H1 (cell line): ENCODE measurements at regions not wholly inside any gene's neighbourhood (a gene's known extent, or its start where the extent isn't known, plus 50 kb on each side); places are given as distances from the start of the nearest gene placed in this dataset.

ENCODE experiments used
- CTCF ChIA-PET: fragments of 300-600 bp; sonication (Branson Sonifier 250); formaldehyde crosslinking; loops from one replicate; lab custom pipeline; 2021; ENCODE audit not compliant: partially characterized antibody; lab: Charles Lee
- POLR2A ChIA-PET: fragments of 300-600 bp; sonication (Branson Sonifier 250); formaldehyde crosslinking; loops from one replicate; lab custom pipeline; 2021; ENCODE audit warnings: inconsistent platforms; ENCODE audit not compliant: partially characterized antibody; lab: Charles Lee
- DNase-seq, 2 experiments: peaks; one replicate each; pipeline versions ENCODE4 v3.0.0 to v3.0.0-alpha.2; 2010 to 2022; ENCODE audit warnings: low spot score in 2 of 2, low read depth in 1 of 2, mixed read lengths in 1 of 2
- FAIRE-seq: peaks from 2 replicates; lab custom pipeline; 2011; peaks lifted over from hg19 to GRCh38; lab: Jason Lieb, UNC
- H2AFZ ChIP-seq: 2 replicates; pipeline ENCODE4 v1.8.1; 2012; ENCODE audit warnings: low read length, inconsistent platforms
- H2AK5ac ChIP-seq: 2 replicates; pipeline ENCODE4 v1.6.1; 2013; ENCODE audit warnings: low read depth, low read length
- H2BK120ac ChIP-seq: replicated peaks from 2 replicates; pipeline ENCODE3; 2013; ENCODE audit warnings: low read depth, low read length, inconsistent platforms
- H2BK12ac ChIP-seq: 2 replicates; pipeline ENCODE4 v1.6.1; 2013; ENCODE audit warnings: low read depth, low read length
- H2BK15ac ChIP-seq: 2 replicates; pipeline ENCODE4 v1.6.1; 2013; ENCODE audit warnings: low read length
- H2BK20ac ChIP-seq: 2 replicates; pipeline ENCODE4 v1.6.1; 2013; ENCODE audit warnings: low read length
- H2BK5ac ChIP-seq: 2 replicates; pipeline ENCODE4 v1.6.1; 2013; ENCODE audit warnings: low read depth, low read length
- H3K14ac ChIP-seq: 2 replicates; pipeline ENCODE4 v1.6.1; 2013; ENCODE audit warnings: inconsistent platforms; ENCODE audit not compliant: insufficient read length
- H3K18ac ChIP-seq: 2 replicates; pipeline ENCODE4 v1.6.1; 2013; ENCODE audit warnings: low read length; ENCODE audit errors: extremely low read depth
- H3K23ac ChIP-seq: 2 replicates; pipeline ENCODE4 v1.6.1; 2013; ENCODE audit warnings: inconsistent platforms; ENCODE audit not compliant: insufficient read length
- H3K23me2 ChIP-seq: 2 replicates; pipeline ENCODE4 v1.6.1; 2013; ENCODE audit warnings: low read depth, low read length
- H3K27ac ChIP-seq: 2 replicates; pipeline ENCODE4 v1.6.1; 2011; ENCODE audit warnings: low read depth, low read length, inconsistent platforms
- H3K27me3 ChIP-seq, 4 experiments: replicated peaks in 1 of 4; 1 replicate in 1 of 4; 2 replicates in 3 of 4; pipeline versions ENCODE4 v1.6.1 to v1.8.1; 2011 to 2013; ENCODE audit warnings: low read length in 3 of 4, mild to moderate bottlenecking in 3 of 4, inconsistent platforms in 2 of 4, mixed read lengths in 2 of 4, moderate library complexity in 1 of 4; ENCODE audit not compliant: control insufficient read depth in 3 of 4, insufficient read depth in 3 of 4; ENCODE audit errors: extremely low read depth in 1 of 4
- H3K36me3 ChIP-seq, 4 experiments: 2 replicates each; pipeline versions ENCODE4 v1.6.1 to v1.8.1; 2011 to 2013; ENCODE audit warnings: mild to moderate bottlenecking in 4 of 4, low read length in 3 of 4, moderate library complexity in 2 of 4, control low read depth in 1 of 4, inconsistent platforms in 1 of 4; ENCODE audit not compliant: insufficient read depth in 4 of 4, control insufficient read depth in 2 of 4
- H3K4ac ChIP-seq: replicated peaks from 2 replicates; pipeline ENCODE3; 2013; ENCODE audit warnings: low read length, low read depth, mixed read lengths, inconsistent platforms; ENCODE audit not compliant: insufficient read length
- H3K4me1 ChIP-seq, 4 experiments: replicated peaks in 1 of 4; 1 replicate in 1 of 4; 2 replicates in 3 of 4; pipeline versions ENCODE4 v1.6.1 to v1.8.1; 2011 to 2013; ENCODE audit warnings: low read length in 3 of 4, inconsistent platforms in 2 of 4, mixed read lengths in 1 of 4; ENCODE audit not compliant: insufficient read depth in 4 of 4, control insufficient read depth in 3 of 4
- H3K4me2 ChIP-seq, 2 experiments: 2 replicates each; pipeline versions ENCODE4 v1.6.1 to v1.8.1; 2011 to 2013; ENCODE audit warnings: low read depth in 2 of 2, low read length in 2 of 2, control low read depth in 1 of 2, inconsistent platforms in 1 of 2, mild to moderate bottlenecking in 1 of 2; ENCODE audit not compliant: insufficient read depth in 1 of 2
- H3K4me3 ChIP-seq, 4 experiments: fragments of 200-600, 300-600 bp in 1 of 4; sonication (generic), shearing (Covaris generic), sonication (Bioruptor Twin) in 1 of 4; 2 replicates each; pipeline versions ENCODE4 v1.5.1 to v1.8.1; 2011 to 2016; ENCODE audit warnings: low read length in 4 of 4, low read depth in 3 of 4, control low read depth in 2 of 4, inconsistent platforms in 2 of 4, mild to moderate bottlenecking in 2 of 4, mixed read lengths in 1 of 4, moderate library complexity in 1 of 4; ENCODE audit not compliant: insufficient read depth in 2 of 4; ENCODE audit errors: extremely low read depth in 1 of 4
- H3K56ac ChIP-seq: replicated peaks from 2 replicates; pipeline ENCODE3; 2013; ENCODE audit warnings: low read depth, mild to moderate bottlenecking, mixed read lengths, low read length, inconsistent platforms; ENCODE audit not compliant: insufficient read length
- H3K79me1 ChIP-seq: 2 replicates; pipeline ENCODE4 v1.6.1; 2013; ENCODE audit warnings: low read depth, low read length, control low read depth
- H3K79me2 ChIP-seq, 2 experiments: 2 replicates each; pipeline versions ENCODE4 v1.6.1 to v1.8.1; 2012 to 2013; ENCODE audit warnings: low read length in 2 of 2, mild to moderate bottlenecking in 2 of 2, inconsistent platforms in 1 of 2; ENCODE audit not compliant: insufficient read depth in 2 of 2, control insufficient read depth in 1 of 2
- H3K9ac ChIP-seq, 4 experiments: replicated peaks in 1 of 4; 1 replicate in 1 of 4; 2 replicates in 3 of 4; pipeline versions ENCODE4 v1.6.1 to v1.8.1; 2011 to 2013; ENCODE audit warnings: low read depth in 3 of 4, low read length in 3 of 4, control low read depth in 2 of 4, mild to moderate bottlenecking in 2 of 4, moderate library complexity in 2 of 4, inconsistent platforms in 1 of 4; ENCODE audit errors: extremely low read depth in 1 of 4
- H3K9me3 ChIP-seq, 2 experiments: 2 replicates each; pipeline versions ENCODE4 v1.6.1 to v1.8.1; 2012 to 2013; ENCODE audit warnings: mild to moderate bottlenecking in 2 of 2, moderate library complexity in 2 of 2, control low read depth in 1 of 2, inconsistent platforms in 1 of 2, low read depth in 1 of 2, low read length in 1 of 2, mixed read lengths in 1 of 2; ENCODE audit not compliant: insufficient read depth in 2 of 2
- H4K20me1 ChIP-seq, 2 experiments: replicated peaks in 1 of 2; 2 replicates each; pipeline versions ENCODE3 to v1.8.1; 2011 to 2013; ENCODE audit warnings: inconsistent platforms in 2 of 2, low read length in 2 of 2, mild to moderate bottlenecking in 1 of 2; ENCODE audit not compliant: insufficient read depth in 2 of 2, control insufficient read depth in 1 of 2
- H4K5ac ChIP-seq: 2 replicates; pipeline ENCODE4 v1.6.1; 2013; ENCODE audit warnings: low read length, low read depth, mixed read lengths, inconsistent platforms; ENCODE audit not compliant: insufficient read length
- H4K8ac ChIP-seq: 2 replicates; pipeline ENCODE4 v1.8.0; 2013; ENCODE audit warnings: mild to moderate bottlenecking, moderate library complexity, low read length, inconsistent platforms; ENCODE audit not compliant: insufficient read depth; ENCODE audit errors: extremely low read depth
- H4K91ac ChIP-seq: replicated peaks from 2 replicates; pipeline ENCODE3; 2013; ENCODE audit warnings: low read length, mixed read lengths, inconsistent platforms; ENCODE audit not compliant: insufficient read length
- ASH2L ChIP-seq: fragments of 200-600, 300-600 bp; sonication (generic); IDR thresholded peaks from one replicate; pipeline ENCODE4 v1.7.1; 2017; ENCODE audit warnings: low read length
- CBX5 ChIP-seq: fragments of 300-800, 300-1000 bp; sonication (generic); IDR thresholded peaks from 2 replicates; pipeline ENCODE4 v1.7.1; 2016; ENCODE audit warnings: antibody characterized with exemption, low read length, low read depth
- JUN ChIP-seq: IDR thresholded peaks from 2 replicates; pipeline ENCODE4 v1.6.1; 2011; ENCODE audit warnings: low read depth, mild to moderate bottlenecking, improper control_type of control experiment, low read length
- POLR2AphosphoS5 ChIP-seq: IDR thresholded peaks from 2 replicates; pipeline ENCODE4 v1.6.1; 2011; ENCODE audit warnings: low read depth, low read length
- RBBP5 ChIP-seq: IDR thresholded peaks from 2 replicates; pipeline ENCODE4 v1.7.1; 2012; ENCODE audit warnings: low read depth, mild to moderate bottlenecking, inconsistent platforms, low read length, moderate library complexity, borderline replicate concordance
- SUZ12 ChIP-seq: fragments of 200-600 bp; sonication (generic); IDR thresholded peaks from 2 replicates; pipeline ENCODE4 v1.6.1; 2012; ENCODE audit warnings: mild to moderate bottlenecking, inconsistent platforms, low read length, moderate library complexity, mixed read lengths
- TAF1 ChIP-seq: IDR thresholded peaks from 2 replicates; pipeline ENCODE4 v1.6.1; 2011; ENCODE audit warnings: mild to moderate bottlenecking, low read depth, low read length
- TCF12 ChIP-seq: IDR thresholded peaks from 2 replicates; pipeline ENCODE4 v1.6.1; 2011; ENCODE audit warnings: low read depth, mild to moderate bottlenecking, low read length
- ZNF274 ChIP-seq: IDR thresholded peaks from 2 replicates; pipeline ENCODE4 v1.7.0; 2012; ENCODE audit warnings: low read length, borderline replicate concordance; ENCODE audit errors: extremely low read depth
- TF ChIP-seq, protein P1 (sequence below): IDR thresholded peaks from 2 replicates; pipeline ENCODE4 v1.6.1; 2012; ENCODE audit warnings: inconsistent platforms
- TF ChIP-seq, protein P2 (sequence below): IDR thresholded peaks from 2 replicates; pipeline ENCODE4 v1.6.1; 2012; ENCODE audit warnings: low read length, inconsistent platforms

DNA sequence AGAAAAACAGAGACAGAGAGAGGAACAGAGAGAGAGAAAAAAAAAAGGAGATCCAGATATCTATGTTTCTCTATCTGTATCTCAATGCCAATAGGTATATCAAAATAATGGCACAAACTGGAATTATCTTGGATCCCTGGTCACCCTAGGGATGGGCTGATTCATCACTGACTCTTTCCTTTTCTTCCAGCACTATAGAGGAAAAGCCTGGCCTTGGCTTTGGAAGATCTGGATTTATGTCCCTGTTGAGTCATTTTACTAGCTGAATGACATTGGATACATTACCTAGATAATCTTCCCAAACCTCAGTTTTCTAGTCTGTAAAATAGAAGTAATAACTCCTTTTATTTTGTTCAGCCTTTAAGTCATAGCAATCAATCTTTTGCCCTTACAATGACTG is 152.8 kb upstream of the GDF10 start:
- no peak overlapping the region for H4K8ac ChIP-seq
- no peak overlapping the region for H4K5ac ChIP-seq
- no peak overlapping the region for H3K18ac ChIP-seq
- no peak overlapping the region for H3K9ac ChIP-seq
- H3K79me2 ChIP-seq: no peaks in the 10 kb centered on the region
- H3K23me2 ChIP-seq: no peaks in the 10 kb centered on the region
- no peak overlapping the region for H2BK5ac ChIP-seq
- no peak overlapping the region for H2BK15ac ChIP-seq
- no peak for FAIRE-seq
- H3K9me3 ChIP-seq: no peaks in the 10 kb centered on the region
- TF ChIP-seq ZNF274 (no peak), JUN (no peak), POLR2AphosphoS5 (no peak), TCF12 (no peak), TAF1 (no peak), CBX5 (no peak), SUZ12 (no peak), RBBP5 (no peak), ASH2L (no peak)
- TF ChIP-seq, protein P1, sequence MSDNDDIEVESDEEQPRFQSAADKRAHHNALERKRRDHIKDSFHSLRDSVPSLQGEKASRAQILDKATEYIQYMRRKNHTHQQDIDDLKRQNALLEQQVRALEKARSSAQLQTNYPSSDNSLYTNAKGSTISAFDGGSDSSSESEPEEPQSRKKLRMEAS: no peak
- TF ChIP-seq, protein P2, sequence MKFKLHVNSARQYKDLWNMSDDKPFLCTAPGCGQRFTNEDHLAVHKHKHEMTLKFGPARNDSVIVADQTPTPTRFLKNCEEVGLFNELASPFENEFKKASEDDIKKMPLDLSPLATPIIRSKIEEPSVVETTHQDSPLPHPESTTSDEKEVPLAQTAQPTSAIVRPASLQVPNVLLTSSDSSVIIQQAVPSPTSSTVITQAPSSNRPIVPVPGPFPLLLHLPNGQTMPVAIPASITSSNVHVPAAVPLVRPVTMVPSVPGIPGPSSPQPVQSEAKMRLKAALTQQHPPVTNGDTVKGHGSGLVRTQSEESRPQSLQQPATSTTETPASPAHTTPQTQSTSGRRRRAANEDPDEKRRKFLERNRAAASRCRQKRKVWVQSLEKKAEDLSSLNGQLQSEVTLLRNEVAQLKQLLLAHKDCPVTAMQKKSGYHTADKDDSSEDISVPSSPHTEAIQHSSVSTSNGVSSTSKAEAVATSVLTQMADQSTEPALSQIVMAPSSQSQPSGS: no peak
- H3K4me2 ChIP-seq: no peak overlapping the region
- CTCF ChIA-PET: no interaction called here
- no peak overlapping the region for H2AK5ac ChIP-seq
- no peak overlapping the region for H2BK120ac ChIP-seq
- no peak overlapping the region for H3K27ac ChIP-seq
- no peaks in the 10 kb centered on the region for H4K20me1 ChIP-seq
- H3K23ac ChIP-seq: no peak overlapping the region
- no peak overlapping the region for H3K4me3 ChIP-seq
- H2BK12ac ChIP-seq: no peak overlapping the region
- no peak overlapping the region for H3K14ac ChIP-seq
- H3K4ac ChIP-seq: no peak overlapping the region
- H2AFZ ChIP-seq: no peak overlapping the region
- H4K91ac ChIP-seq: no peak overlapping the region
- no peak overlapping the region for H2BK20ac ChIP-seq
- POLR2A ChIA-PET: no interaction called here
- no peak overlapping the region for H3K56ac ChIP-seq
- no peaks in the 10 kb centered on the region for H3K4me1 ChIP-seq
- H3K79me1 ChIP-seq: no peaks in the 10 kb centered on the region
- no peaks in the 10 kb centered on the region for H3K36me3 ChIP-seq
- H3K27me3 ChIP-seq: no peaks in the 10 kb centered on the region
- DNase-seq: no peak
